WTC11 (cell line): ENCODE measurements at regions not wholly inside any gene's neighbourhood (a gene's known extent, or its start where the extent isn't known, plus 50 kb on each side); places are given as distances from the start of the nearest gene placed in this dataset.

Experiments
- CDX4 ChIP-seq: fragments of 250-450 bp; sonication (Bioruptor Pico); IDR thresholded peaks from 2 replicates; pipeline ENCODE4 v1.9.0; 2021; ENCODE audit warnings: moderate library complexity, mild to moderate bottlenecking, inconsistent platforms, borderline replicate concordance
- CREB1 ChIP-seq: sonication (generic); formaldehyde crosslinking; IDR thresholded peaks from 2 replicates; pipeline ENCODE4 v1.8.0; 2023; ENCODE audit warnings: mild to moderate bottlenecking, missing genetic modification reagents
- CREM ChIP-seq: sonication (generic); formaldehyde crosslinking; IDR thresholded peaks from 2 replicates; pipeline ENCODE4 v1.8.1; 2022; ENCODE audit warnings: mild to moderate bottlenecking, missing genetic modification reagents, moderate library complexity
- CTCF ChIP-seq: fragments of 200-600 bp; IDR thresholded peaks from 2 replicates; pipeline ENCODE4 v1.8.0; 2022; ENCODE audit warnings: antibody characterized with exemption
- IRF1 ChIP-seq: sonication (generic); formaldehyde crosslinking; IDR thresholded peaks from 2 replicates; pipeline ENCODE4 v1.8.0; 2023; ENCODE audit warnings: missing genetic modification reagents
- NFYB ChIP-seq: sonication (generic); formaldehyde crosslinking; conservative IDR thresholded peaks from 2 replicates; pipeline ENCODE4 v1.8.0; 2022; ENCODE audit warnings: low read depth, missing genetic modification reagents
- NR2C2 ChIP-seq: sonication (generic); formaldehyde crosslinking; IDR thresholded peaks from 2 replicates; pipeline ENCODE4 v1.8.0; 2022; ENCODE audit warnings: mild to moderate bottlenecking, missing genetic modification reagents
- PREB ChIP-seq: sonication (generic); formaldehyde crosslinking; IDR thresholded peaks from 2 replicates; pipeline ENCODE4 v1.8.1; 2022; ENCODE audit warnings: mild to moderate bottlenecking, missing genetic modification reagents, moderate library complexity, borderline replicate concordance
- SP1 ChIP-seq: sonication (generic); formaldehyde crosslinking; conservative IDR thresholded peaks from 2 replicates; pipeline ENCODE4 v1.8.1; 2022; ENCODE audit warnings: missing genetic modification reagents
- TEAD1 ChIP-seq: sonication (generic); formaldehyde crosslinking; IDR thresholded peaks from 2 replicates; pipeline ENCODE4 v1.8.0; 2022; ENCODE audit warnings: mild to moderate bottlenecking, missing genetic modification reagents
- USF2 ChIP-seq: sonication (generic); formaldehyde crosslinking; IDR thresholded peaks from 2 replicates; pipeline ENCODE4 v1.8.1; 2023; ENCODE audit warnings: mild to moderate bottlenecking, missing genetic modification reagents, moderate library complexity
- ZBTB21 ChIP-seq: sonication (generic); formaldehyde crosslinking; IDR thresholded peaks from 2 replicates; pipeline ENCODE4 v1.8.1; 2023; ENCODE audit warnings: mild to moderate bottlenecking, missing genetic modification reagents, borderline replicate concordance
- ZNF138 ChIP-seq: sonication (generic); formaldehyde crosslinking; conservative IDR thresholded peaks from 2 replicates; pipeline ENCODE4 v1.8.1; 2022; ENCODE audit warnings: mild to moderate bottlenecking, moderate library complexity, missing genetic modification reagents
- TF ChIP-seq, protein P1 (sequence below): sonication (generic); formaldehyde crosslinking; IDR thresholded peaks from 2 replicates; pipeline ENCODE4 v1.8.0; 2022; ENCODE audit warnings: mild to moderate bottlenecking, missing genetic modification reagents

GRCh38 chr4:43345323-43345925 lies 452.9 kb downstream of the GRXCR1 start:
- TF ChIP-seq CTCF (no peak), SP1 (CRISPR knock-in tag) (no peak), CDX4 (no peak), IRF1 (CRISPR knock-in tag) (no peak), TEAD1 (no peak), NFYB (CRISPR knock-in tag) (no peak), USF2 (CRISPR knock-in tag) (no peak), ZNF138 (no peak), CREB1 (CRISPR knock-in tag) (no peak), ZBTB21 (CRISPR knock-in tag) (no peak), PREB (CRISPR knock-in tag) (no peak), CREM (CRISPR knock-in tag) (no peak), NR2C2 (CRISPR knock-in tag) (no peak)
- TF ChIP-seq, protein P1, sequence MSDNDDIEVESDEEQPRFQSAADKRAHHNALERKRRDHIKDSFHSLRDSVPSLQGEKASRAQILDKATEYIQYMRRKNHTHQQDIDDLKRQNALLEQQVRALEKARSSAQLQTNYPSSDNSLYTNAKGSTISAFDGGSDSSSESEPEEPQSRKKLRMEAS (CRISPR knock-in tag): no peak
